ENCODE measurements at regions not wholly inside any gene's neighbourhood (a gene's known extent, or its start where the extent isn't known, plus 50 kb on each side); places are given as distances from the start of the nearest gene placed in this dataset.

- Histone ChIP-seq H3K4me1 (no peaks in the 10 kb centered on the region), H3K4me3 (ENCODE audit: low read depth, low read length) (no peak overlapping the region), H3K9me3 (no peaks in the 10 kb centered on the region), H3K27me3 (no peaks in the 10 kb centered on the region), H3K36me3 (no peaks in the 10 kb centered on the region)
- TF ChIP-seq CTCF (IDR thresholded peaks at IDR 0.05; ENCODE audit: low read depth, low read length): no peak
- no peak for DNase-seq
Observed at GRCh38 chr5:165495829-165496380, 1990.5 kb downstream of the MAT2B start.

GRCh38 chr5:165497707-165498106 is 1992.3 kb downstream of the MAT2B start:
- no peaks in the 10 kb centered on the region for H3K36me3 ChIP-seq
- peak; percentile 43 for DNase-seq
- no peaks in the 10 kb centered on the region for H3K9me3 ChIP-seq
- no peaks in the 10 kb centered on the region for H3K4me1 ChIP-seq
- H3K27me3 ChIP-seq: no peaks in the 10 kb centered on the region
- H3K4me3 ChIP-seq (ENCODE audit: low read depth, low read length): no peak overlapping the region
- TF ChIP-seq CTCF (IDR thresholded peaks at IDR 0.05; ENCODE audit: low read depth, low read length): peak; percentile 63

GRCh38 chr5:165502893-165503691 is 1997.7 kb downstream of the MAT2B start:
- no peak for TF ChIP-seq CTCF (IDR thresholded peaks at IDR 0.05; ENCODE audit: low read depth, low read length)
- H3K9me3 ChIP-seq: no peaks in the 10 kb centered on the region
- no peak overlapping the region for H3K4me3 ChIP-seq (ENCODE audit: low read depth, low read length)
- H3K36me3 ChIP-seq: no peaks in the 10 kb centered on the region
- no peak for DNase-seq
- H3K4me1 ChIP-seq: no peaks in the 10 kb centered on the region
- no peaks in the 10 kb centered on the region for H3K27me3 ChIP-seq

- no peak for DNase-seq
- Histone ChIP-seq H3K36me3 (no peaks in the 10 kb centered on the region), H3K9me3 (no peaks in the 10 kb centered on the region), H3K4me1 (no peaks in the 10 kb centered on the region), H3K27me3 (no peaks in the 10 kb centered on the region), H3K4me3 (ENCODE audit: low read depth, low read length) (no peak overlapping the region)
- no peak for TF ChIP-seq CTCF (IDR thresholded peaks at IDR 0.05; ENCODE audit: low read depth, low read length)
Observed at GRCh38 chr5:165504674-165505073, 1999.3 kb downstream of the MAT2B start.

- no peaks in the 10 kb centered on the region for H3K27me3 ChIP-seq
- H3K4me1 ChIP-seq: no peaks in the 10 kb centered on the region
- DNase-seq: no peak
- no peak overlapping the region for H3K4me3 ChIP-seq (ENCODE audit: low read depth, low read length)
- no peaks in the 10 kb centered on the region for H3K9me3 ChIP-seq
- H3K36me3 ChIP-seq: no peaks in the 10 kb centered on the region
- no peak for TF ChIP-seq CTCF (IDR thresholded peaks at IDR 0.05; ENCODE audit: low read depth, low read length)
Observed at GRCh38 chr5:165508286-165508685, 2002.9 kb downstream of the MAT2B start.

- DNase-seq: no peak
- Histone ChIP-seq H3K27me3 (no peaks in the 10 kb centered on the region), H3K36me3 (no peaks in the 10 kb centered on the region), H3K4me3 (ENCODE audit: low read depth, low read length) (no peak overlapping the region), H3K4me1 (no peaks in the 10 kb centered on the region), H3K9me3 (no peaks in the 10 kb centered on the region)
- no peak for TF ChIP-seq CTCF (IDR thresholded peaks at IDR 0.05; ENCODE audit: low read depth, low read length)
Observed at GRCh38 chr5:165508861-165509260, 2003.4 kb downstream of the MAT2B start.

Measured in BE2C (cell line).